Hematopoietic multipotent progenitor cell treated with erythropoietin and hydrocortisone succinate and interleukin-3 and kit ligand, for 6 days (in vitro differentiated cells): ENCODE measurements at regions not wholly inside any gene's neighbourhood (a gene's known extent, or its start where the extent isn't known, plus 50 kb on each side); places are given as distances from the start of the nearest gene placed in this dataset.

Source experiments
- DNase-seq: peaks from one replicate; pipeline ENCODE4 v3.0.0-alpha.2; 2015

- DNase-seq = no peak
Measured at GRCh38 chr10:111131168-111131799, 54.5 kb downstream of the ADRA2A start.

- no peak for DNase-seq
Measured at GRCh38 chr10:111137007-111137406, 60.2 kb downstream of the ADRA2A start.

GRCh38 chr10:111137587-111137986 is 60.8 kb downstream of the ADRA2A start:
- no peak for DNase-seq

- DNase-seq = no peak
Measured at GRCh38 chr10:111138544-111138943, 61.7 kb downstream of the ADRA2A start.

GRCh38 chr10:111139567-111139966 is 62.7 kb downstream of the ADRA2A start:
- DNase-seq = no peak

- DNase-seq = no peak
Measured at GRCh38 chr10:111142092-111142768, 65.4 kb downstream of the ADRA2A start.

GRCh38 chr10:111146025-111146640 is 69.3 kb downstream of the ADRA2A start:
- DNase-seq = peak; percentile 35

GRCh38 chr10:111148025-111148424 is 71.2 kb downstream of the ADRA2A start:
- no peak for DNase-seq

GRCh38 chr10:111148440-111148839 is 71.6 kb downstream of the ADRA2A start:
- DNase-seq = no peak

- DNase-seq = peak; percentile 15
Measured at GRCh38 chr10:111150691-111151090, 73.9 kb downstream of the ADRA2A start.

GRCh38 chr10:111151595-111152307 is 74.9 kb downstream of the ADRA2A start:
- no peak for DNase-seq

GRCh38 chr10:111156754-111157153 is 79.9 kb downstream of the ADRA2A start:
- DNase-seq = no peak

GRCh38 chr10:111158595-111158994 is 81.8 kb downstream of the ADRA2A start:
- DNase-seq = no peak

GRCh38 chr10:111161109-111161874 is 84.5 kb downstream of the ADRA2A start:
- DNase-seq = no peak

- DNase-seq = no peak
Measured at GRCh38 chr10:111171183-111171582, 94.4 kb downstream of the ADRA2A start.

GRCh38 chr10:111175787-111176186 is 99.0 kb downstream of the ADRA2A start:
- DNase-seq = peak; percentile 55

GRCh38 chr10:111177379-111177778 is 100.5 kb downstream of the ADRA2A start:
- DNase-seq = no peak

- no peak for DNase-seq
Measured at GRCh38 chr10:111179514-111179913, 102.7 kb downstream of the ADRA2A start.

- DNase-seq = no peak
Measured at GRCh38 chr10:111186358-111186757, 109.5 kb downstream of the ADRA2A start.

GRCh38 chr10:111187096-111187495 is 110.3 kb downstream of the ADRA2A start:
- no peak for DNase-seq

GRCh38 chr10:111199587-111199986 is 122.8 kb downstream of the ADRA2A start:
- no peak for DNase-seq

- no peak for DNase-seq
Measured at GRCh38 chr10:111200505-111201186, 123.8 kb downstream of the ADRA2A start.
